ACC112 (cell line): ENCODE measurements at regions not wholly inside any gene's neighbourhood (a gene's known extent, or its start where the extent isn't known, plus 50 kb on each side); places are given as distances from the start of the nearest gene placed in this dataset.

Source experiments
- H2AFZ ChIP-seq: fragments of 200-600 bp; sonication (generic); one replicate; pipeline ENCODE4 v1.6.0; 2017; ENCODE audit warnings: antibody characterized with exemption, low read length; ENCODE audit not compliant: unreplicated experiment
- H3K27ac ChIP-seq: fragments of 200-600 bp; sonication (generic); 2 replicates; pipeline ENCODE4 v1.5.1; 2014; ENCODE audit warnings: low read depth, mild to moderate bottlenecking, antibody characterized with exemption, low read length, moderate library complexity
- H3K27me3 ChIP-seq: fragments of 200-600 bp; sonication (generic); 2 replicates; pipeline ENCODE4 v1.6.1; 2014; ENCODE audit warnings: mild to moderate bottlenecking, antibody characterized with exemption, low read length, moderate library complexity, mixed read lengths; ENCODE audit not compliant: insufficient read depth
- H3K36me3 ChIP-seq: fragments of 200-600 bp; sonication (generic); 2 replicates; pipeline ENCODE4 v1.6.1; 2016; ENCODE audit warnings: mild to moderate bottlenecking, antibody characterized with exemption, low read length, moderate library complexity, mixed read lengths; ENCODE audit not compliant: insufficient read depth
- H3K4me1 ChIP-seq: fragments of 200-600 bp; sonication (generic); one replicate; pipeline ENCODE4 v1.6.1; 2016; ENCODE audit warnings: low read length, mixed read lengths; ENCODE audit not compliant: insufficient read depth, unreplicated experiment, control insufficient read depth
- H3K4me3 ChIP-seq: fragments of 200-600 bp; sonication (generic); 2 replicates; pipeline ENCODE4 v1.5.1; 2014; ENCODE audit warnings: mild to moderate bottlenecking, low read depth, low read length
- H3K79me2 ChIP-seq: fragments of 200-600 bp; sonication (generic); one replicate; pipeline ENCODE4 v1.6.0; 2016; ENCODE audit warnings: low read length; ENCODE audit not compliant: control insufficient read depth, unreplicated experiment, insufficient read depth

- no peak overlapping the region for H3K27ac ChIP-seq
- H3K36me3 ChIP-seq = no peaks in the 10 kb centered on the region
Observed at GRCh38 chr6:82419132-82419581, 55.5 kb downstream of the TPBG start.

GRCh38 chr6:82419859-82420258 is 56.2 kb downstream of the TPBG start:
- Histone ChIP-seq H3K27me3 (no peaks in the 10 kb centered on the region), H2AFZ (no peak overlapping the region), H3K4me1 (peaks cover 19% of the 10 kb centered on the region), H3K79me2 (no peaks in the 10 kb centered on the region), H3K36me3 (no peaks in the 10 kb centered on the region), H3K4me3 (no peak overlapping the region), H3K27ac (no peak overlapping the region)

More at GRCh38 chr6:82419132-82419581, 55.5 kb downstream of the TPBG start:
- Histone ChIP-seq H3K4me3 (no peak overlapping the region), H3K27me3 (no peaks in the 10 kb centered on the region), H2AFZ (no peak overlapping the region), H3K79me2 (no peaks in the 10 kb centered on the region), H3K4me1 (peaks cover 19% of the 10 kb centered on the region)

GRCh38 chr6:82430611-82431010 is 67.0 kb downstream of the TPBG start:
- no peaks in the 10 kb centered on the region for H3K79me2 ChIP-seq

GRCh38 chr6:82436740-82437139 is 73.1 kb downstream of the TPBG start:
- Histone ChIP-seq H3K36me3 (no peaks in the 10 kb centered on the region), H3K4me3 (no peak overlapping the region), H3K79me2 (no peaks in the 10 kb centered on the region), H2AFZ (no peak overlapping the region), H3K4me1 (no peaks in the 10 kb centered on the region), H3K27me3 (no peaks in the 10 kb centered on the region), H3K27ac (no peak overlapping the region)

More at GRCh38 chr6:82430611-82431010, 67.0 kb downstream of the TPBG start:
- Histone ChIP-seq H3K27ac (no peak overlapping the region), H3K27me3 (no peaks in the 10 kb centered on the region), H3K4me3 (no peak overlapping the region), H2AFZ (no peak overlapping the region), H3K4me1 (no peaks in the 10 kb centered on the region), H3K36me3 (no peaks in the 10 kb centered on the region)

GRCh38 chr6:82437701-82438100 is 74.1 kb downstream of the TPBG start:
- no peaks in the 10 kb centered on the region for H3K36me3 ChIP-seq
- H3K27ac ChIP-seq = no peak overlapping the region

GRCh38 chr6:82441047-82441855 is 77.6 kb downstream of the TPBG start:
- Histone ChIP-seq H3K27me3 (no peaks in the 10 kb centered on the region), H2AFZ (no peak overlapping the region), H3K4me3 (no peak overlapping the region), H3K79me2 (no peaks in the 10 kb centered on the region), H3K4me1 (no peaks in the 10 kb centered on the region), H3K27ac (no peak overlapping the region), H3K36me3 (no peaks in the 10 kb centered on the region)

More at GRCh38 chr6:82437701-82438100, 74.1 kb downstream of the TPBG start:
- Histone ChIP-seq H3K4me3 (no peak overlapping the region), H3K4me1 (no peaks in the 10 kb centered on the region), H3K79me2 (no peaks in the 10 kb centered on the region), H3K27me3 (no peaks in the 10 kb centered on the region), H2AFZ (no peak overlapping the region)

GRCh38 chr6:82442061-82442719 is 78.6 kb downstream of the TPBG start:
- no peak overlapping the region for H3K4me3 ChIP-seq
- H2AFZ ChIP-seq = no peak overlapping the region
- no peaks in the 10 kb centered on the region for H3K4me1 ChIP-seq
- H3K36me3 ChIP-seq = no peaks in the 10 kb centered on the region
- no peaks in the 10 kb centered on the region for H3K79me2 ChIP-seq
- H3K27me3 ChIP-seq = no peaks in the 10 kb centered on the region
- no peak overlapping the region for H3K27ac ChIP-seq

GRCh38 chr6:82458147-82458546 is 94.5 kb downstream of the TPBG start:
- Histone ChIP-seq H3K79me2 (no peaks in the 10 kb centered on the region), H3K27me3 (no peaks in the 10 kb centered on the region), H3K27ac (no peak overlapping the region), H3K36me3 (no peaks in the 10 kb centered on the region), H3K4me3 (no peak overlapping the region), H3K4me1 (no peaks in the 10 kb centered on the region), H2AFZ (no peak overlapping the region)

GRCh38 chr6:82458705-82459104 is 95.1 kb downstream of the TPBG start:
- Histone ChIP-seq H3K4me1 (no peaks in the 10 kb centered on the region), H3K27me3 (no peaks in the 10 kb centered on the region), H3K4me3 (no peak overlapping the region), H2AFZ (no peak overlapping the region), H3K79me2 (no peaks in the 10 kb centered on the region), H3K36me3 (no peaks in the 10 kb centered on the region), H3K27ac (no peak overlapping the region)

- Histone ChIP-seq H3K4me1 (no peaks in the 10 kb centered on the region), H3K27me3 (no peaks in the 10 kb centered on the region), H3K27ac (no peak overlapping the region), H3K4me3 (no peak overlapping the region), H3K79me2 (no peaks in the 10 kb centered on the region), H2AFZ (no peak overlapping the region), H3K36me3 (no peaks in the 10 kb centered on the region)
Observed at GRCh38 chr6:82461536-82461935, 97.9 kb downstream of the TPBG start.

- H3K4me3 ChIP-seq = no peak overlapping the region
- no peak overlapping the region for H2AFZ ChIP-seq
- H3K36me3 ChIP-seq = no peaks in the 10 kb centered on the region
- H3K4me1 ChIP-seq = no peaks in the 10 kb centered on the region
- H3K27me3 ChIP-seq = no peaks in the 10 kb centered on the region
- no peak overlapping the region for H3K27ac ChIP-seq
- H3K79me2 ChIP-seq = no peaks in the 10 kb centered on the region
Observed at GRCh38 chr6:82467338-82467737, 103.7 kb downstream of the TPBG start.
